Heart left ventricle (tissue), 16 donors: ENCODE measurements at regions not wholly inside any gene's neighbourhood (a gene's known extent, or its start where the extent isn't known, plus 50 kb on each side); places are given as distances from the start of the nearest gene placed in this dataset.

Experiments used
- ATAC-seq, 4 donors: fragments of 200-7000 bp; cut with Tn5 transposase; one replicate each; pipeline ENCODE4 v1.9.1; 2020 to 2022; ENCODE audit warnings: moderate library complexity in 4 of 4, mild to moderate bottlenecking in 3 of 4, moderate number of reproducible peaks in 1 of 4
- DNase-seq, 5 donors: peaks; one replicate each; pipeline ENCODE4 v3.0.0-alpha.2; 2020
- H3K27ac ChIP-seq, 12 donors: fragments of 200-600 bp; sonication (generic) in 4 of 12; one replicate each; pipeline versions ENCODE4 v1.5.0 to v1.8.0; 2016 to 2022; ENCODE audit warnings: mild to moderate bottlenecking in 2 of 12
- H3K27me3 ChIP-seq, 9 donors: fragments of 200-600 bp; sonication (generic) in 2 of 9; one replicate each; pipeline versions ENCODE4 v1.5.1 to v1.8.0; 2016 to 2022; ENCODE audit warnings: mild to moderate bottlenecking in 3 of 9
- H3K36me3 ChIP-seq, 9 donors: fragments of 200-600 bp; sonication (generic) in 2 of 9; one replicate each; pipeline versions ENCODE4 v1.5.0 to v1.8.0; 2018 to 2022; ENCODE audit warnings: mild to moderate bottlenecking in 2 of 9
- H3K4me1 ChIP-seq, 12 donors: fragments of 200-600 bp; sonication (generic) in 4 of 12; one replicate each; pipeline versions ENCODE4 v1.5.0 to v1.8.0; 2016 to 2022; ENCODE audit warnings: mild to moderate bottlenecking in 3 of 12
- H3K4me3 ChIP-seq, 12 donors: fragments of 200-600 bp; sonication (generic) in 4 of 12; one replicate each; pipeline versions ENCODE4 v1.5.0 to v1.8.0; 2017 to 2022; ENCODE audit warnings: mild to moderate bottlenecking in 9 of 12, moderate library complexity in 4 of 12
- H3K9me3 ChIP-seq, 12 donors: fragments of 200-600 bp; sonication (generic) in 4 of 12; one replicate each; pipeline versions ENCODE4 v1.5.0 to v1.8.0; 2016 to 2022; ENCODE audit warnings: mild to moderate bottlenecking in 1 of 12
- POLR2A ChIP-seq, 2 donors: fragments of 450-650 bp; IDR thresholded peaks; one replicate each; pipeline ENCODE4 v1.6.1; 2017; ENCODE audit warnings: antibody characterized with exemption in 2 of 2, mild to moderate bottlenecking in 2 of 2, moderate library complexity in 2 of 2
- WGBS, 4 donors: extraction: QIAGEN DNeasy Blood & Tissue Kit in 2 of 4; methylation state at CpG; one replicate each; pipeline versions ENCODE4 v1.1.5 to v1.1.7; 2013 to 2018; 5-methylcytosine and 5-hydroxymethylcytosine counted together
- intact Hi-C, 10 donors: fragments of 100-400 bp; cut with DNase I; formaldehyde crosslinking; loops; one replicate each; pipeline versions ENCODE4 v1.11.1 to v1.14.2; 2022
- TF ChIP-seq, protein P1 (sequence below), 12 donors: fragments of 200-600 bp; sonication (generic) in 4 of 12; IDR thresholded peaks; one replicate each; pipeline versions ENCODE4 v1.5.0 to v1.8.0; 2018 to 2022; ENCODE audit warnings: antibody characterized with exemption in 12 of 12, mild to moderate bottlenecking in 5 of 12
- donor health status: ischemic (EF 13 %, LVEDD 7.1; RV severe dilation, severe dysfunction).
- donor health status: healthy with polysubstance abuse.
- donor health status: DM: no; HTN: yes; CAD: no.
- donor health status: DM: no; HTN: no; CAD: no.
- donor health status: ischemic (EF 25% LVEDD 6.9; RV normal size, moderate dysfunction).
- donor health status: ischemic (EF 25% LVEDD 5.7; RV mildly dilated, moderate dysfunction).
- donor health status: healthy.
- donor health status: DM: yes; HTN: yes; CAD: no.
- donor health status: ischemic (EF 35%, LVEDD 5.7; RV mildly dilated, moderate dysfunction).
- donor health status: nonischemic (EF 11% LVEDD 7.7; RV severe dilation, severe dysfunction).
- donor health status: DM: yes; HTN: yes; CAD: no.
- donor health status: PGD.
- donor health status: ischemic (EF 29% LVEDD 5.4; RV normal size, mild dysfunction).
- donor health status: nonischemic (EF 23%, LVEDD 6.1; RV moderate dilation, normal function).

DNA sequence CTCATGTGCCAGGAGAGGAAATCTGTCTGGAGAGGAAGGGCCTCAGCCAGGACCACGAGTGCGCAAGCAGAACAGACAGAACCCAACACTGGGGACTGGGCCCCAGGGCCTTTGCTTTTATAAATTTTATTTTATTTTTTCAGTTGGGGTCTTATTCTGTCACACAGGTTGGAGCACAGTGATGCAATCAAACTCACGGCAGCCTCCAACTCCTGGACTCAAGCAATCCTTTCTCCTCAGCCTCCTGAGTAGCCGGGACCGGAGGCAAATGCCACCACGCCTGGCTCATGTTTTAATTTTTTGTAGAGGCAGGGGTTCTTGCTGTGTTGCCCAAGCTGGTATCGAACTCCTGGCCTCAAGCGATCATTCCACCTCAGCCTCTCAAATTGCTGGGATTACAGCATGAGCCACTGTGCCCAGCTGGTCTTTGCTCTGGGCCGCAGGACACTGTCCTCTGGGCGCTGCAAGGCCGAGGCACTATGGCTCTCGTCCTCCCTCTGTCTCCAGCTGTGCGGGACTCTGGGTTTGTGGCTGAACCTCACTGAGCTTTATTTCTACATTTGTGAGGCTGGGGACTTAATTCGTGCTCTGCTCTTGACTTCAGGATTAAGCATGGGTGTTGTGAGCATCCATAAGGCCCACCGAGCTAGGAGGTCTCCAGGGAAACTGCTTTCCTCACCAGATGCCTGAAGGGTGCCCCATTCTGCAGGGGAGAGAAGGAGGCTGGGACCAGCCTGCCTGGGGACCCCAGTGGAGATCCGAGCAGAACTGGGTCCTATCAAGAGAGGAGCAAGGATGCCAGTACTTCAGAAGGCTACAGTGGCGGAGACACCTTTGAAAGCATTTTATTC lies 144.2 kb upstream of the VSTM2B start:
- no peak for TF ChIP-seq POLR2A (IDR thresholded peaks at IDR 0.05)
- TF ChIP-seq, protein P1, sequence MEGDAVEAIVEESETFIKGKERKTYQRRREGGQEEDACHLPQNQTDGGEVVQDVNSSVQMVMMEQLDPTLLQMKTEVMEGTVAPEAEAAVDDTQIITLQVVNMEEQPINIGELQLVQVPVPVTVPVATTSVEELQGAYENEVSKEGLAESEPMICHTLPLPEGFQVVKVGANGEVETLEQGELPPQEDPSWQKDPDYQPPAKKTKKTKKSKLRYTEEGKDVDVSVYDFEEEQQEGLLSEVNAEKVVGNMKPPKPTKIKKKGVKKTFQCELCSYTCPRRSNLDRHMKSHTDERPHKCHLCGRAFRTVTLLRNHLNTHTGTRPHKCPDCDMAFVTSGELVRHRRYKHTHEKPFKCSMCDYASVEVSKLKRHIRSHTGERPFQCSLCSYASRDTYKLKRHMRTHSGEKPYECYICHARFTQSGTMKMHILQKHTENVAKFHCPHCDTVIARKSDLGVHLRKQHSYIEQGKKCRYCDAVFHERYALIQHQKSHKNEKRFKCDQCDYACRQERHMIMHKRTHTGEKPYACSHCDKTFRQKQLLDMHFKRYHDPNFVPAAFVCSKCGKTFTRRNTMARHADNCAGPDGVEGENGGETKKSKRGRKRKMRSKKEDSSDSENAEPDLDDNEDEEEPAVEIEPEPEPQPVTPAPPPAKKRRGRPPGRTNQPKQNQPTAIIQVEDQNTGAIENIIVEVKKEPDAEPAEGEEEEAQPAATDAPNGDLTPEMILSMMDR (IDR thresholded peaks at IDR 0.05) = no peak
- H3K4me3 ChIP-seq = no peak overlapping the region
- H3K36me3 ChIP-seq = no peaks in the 10 kb centered on the region
- H3K27me3 ChIP-seq = peaks cover 0 to 18% (median 4%) of the 10 kb centered on the region in 9 donors
- intact Hi-C loops = no loop called here
- ATAC-seq (no peak), DNase-seq (no peak)
- H3K9me3 ChIP-seq = no peaks in the 10 kb centered on the region
- WGBS, 4 donors = 80 to 86% (median 83%) methylated on average over 15 to 17 of the region's 17 CpGs
- H3K4me1 ChIP-seq = no peaks in the 10 kb centered on the region
- H3K27ac ChIP-seq = no peak overlapping the region

DNA sequence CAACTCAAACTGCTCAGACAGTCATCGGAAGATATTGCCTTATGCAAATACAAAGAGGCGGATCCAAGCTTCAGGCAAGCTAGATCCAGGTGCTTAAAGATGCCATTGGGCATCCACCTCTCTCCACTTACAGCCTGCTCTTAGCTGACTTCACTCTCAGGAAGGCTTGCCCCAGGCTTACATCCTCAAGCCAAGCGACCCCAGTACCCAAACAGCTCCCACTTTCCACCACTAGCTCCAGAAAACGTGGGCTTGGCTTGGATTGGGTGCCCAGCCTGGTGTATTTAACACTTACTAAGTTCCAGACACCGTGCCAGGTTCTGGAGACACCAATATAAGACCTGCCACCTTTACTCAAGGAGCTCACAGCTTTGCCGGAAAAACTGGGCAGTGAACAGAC lies 142.1 kb upstream of the VSTM2B start:
- Histone ChIP-seq H3K36me3 (no peaks in the 10 kb centered on the region), H3K4me1 (no peaks in the 10 kb centered on the region), H3K27me3 (peaks cover 0 to 14% (median 5%) of the 10 kb centered on the region in 9 donors), H3K4me3 (no peak overlapping the region), H3K9me3 (no peaks in the 10 kb centered on the region), H3K27ac (no peak overlapping the region)
- intact Hi-C loops = no loop called here
- TF ChIP-seq, protein P1 (IDR thresholded peaks at IDR 0.05) = no peak
- TF ChIP-seq POLR2A (IDR thresholded peaks at IDR 0.05) = no peak
- DNase-seq (no peak), ATAC-seq (no peak)
- WGBS, 4 donors = 61 to 71% (median 68%) methylated on average over 6 of the region's 6 CpGs

DNA sequence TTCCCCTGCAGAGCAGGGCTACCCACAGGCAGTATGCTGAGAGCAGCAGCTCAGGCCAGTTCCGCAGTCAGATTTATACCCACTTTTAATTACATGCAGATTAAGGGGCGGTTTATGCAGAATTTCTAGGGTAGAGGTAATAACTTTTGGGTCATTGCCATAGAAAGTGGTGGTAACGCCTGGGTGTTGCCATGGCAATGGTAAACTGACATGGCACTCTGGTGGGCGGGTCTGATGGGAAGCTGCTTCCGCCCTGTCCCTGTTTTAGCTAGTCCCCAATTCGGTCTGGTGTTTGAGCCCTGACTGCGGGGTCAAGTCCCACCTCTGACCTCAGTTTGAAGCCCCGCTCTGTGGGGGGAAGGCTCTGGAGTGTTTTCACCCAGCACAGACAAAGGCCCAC lies 141.1 kb upstream of the VSTM2B start:
- Histone ChIP-seq H3K36me3 (no peaks in the 10 kb centered on the region), H3K27ac (no peak overlapping the region), H3K4me1 (no peaks in the 10 kb centered on the region), H3K27me3 (peaks cover 0 to 10% (median 5%) of the 10 kb centered on the region in 9 donors), H3K4me3 (no peak overlapping the region), H3K9me3 (peaks cover 0 to 1% (median 0%) of the 10 kb centered on the region in 12 donors)
- no peak for DNase-seq
- intact Hi-C loops = no loop called here
- WGBS, 4 donors = 55 to 68% (median 61%) methylated on average over 7 to 8 of the region's 8 CpGs
- TF ChIP-seq, protein P1 (IDR thresholded peaks at IDR 0.05) = no peak
- TF ChIP-seq POLR2A (IDR thresholded peaks at IDR 0.05) = no peak
- no peak for ATAC-seq

DNA sequence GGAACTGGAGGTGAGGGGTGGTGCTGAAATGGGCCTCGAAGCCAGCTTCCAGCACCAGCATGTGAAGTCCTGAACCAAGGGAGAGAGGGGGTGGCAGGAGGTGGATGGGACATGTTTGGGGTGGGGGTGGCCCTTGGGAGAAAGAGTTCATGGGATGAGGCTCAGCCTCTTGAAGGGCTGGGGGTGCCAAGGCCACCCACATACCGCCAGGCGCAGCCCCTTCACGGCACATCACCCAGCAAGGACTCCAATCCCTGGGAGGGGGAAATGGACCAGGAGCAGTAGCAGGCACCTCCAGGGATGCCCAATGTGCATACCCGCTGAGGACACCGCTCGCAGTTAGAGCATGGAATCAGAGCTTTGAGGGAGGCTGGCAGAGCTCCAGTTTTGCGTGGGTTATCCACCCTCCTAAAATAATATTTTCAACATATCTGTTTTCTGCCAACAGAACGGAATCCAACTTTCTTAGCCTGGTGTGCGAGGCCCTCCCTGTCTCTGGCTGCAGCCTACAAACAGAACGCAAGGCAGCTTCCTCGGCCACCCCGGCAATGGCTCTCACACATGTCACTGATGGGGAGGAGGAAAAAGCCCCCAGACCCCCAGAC lies 140.5 kb upstream of the VSTM2B start:
- Histone ChIP-seq H3K4me1 (no peaks in the 10 kb centered on the region), H3K9me3 (peaks cover 0 to 4% (median 0%) of the 10 kb centered on the region in 12 donors), H3K27me3 (peaks cover 0 to 7% (median 3%) of the 10 kb centered on the region in 9 donors), H3K4me3 (no peak overlapping the region), H3K27ac (no peak overlapping the region), H3K36me3 (no peaks in the 10 kb centered on the region)
- intact Hi-C loops = no loop called here
- 66 to 76% (median 74%) methylated on average over 13 of the region's 13 CpGs for WGBS, 4 donors
- no peak for ATAC-seq
- TF ChIP-seq, protein P1 (IDR thresholded peaks at IDR 0.05) = no peak
- TF ChIP-seq POLR2A (IDR thresholded peaks at IDR 0.05) = no peak
- no peak for DNase-seq
